Pulmonary artery endothelial cell (primary cell): ENCODE measurements at regions not wholly inside any gene's neighbourhood (a gene's known extent, or its start where the extent isn't known, plus 50 kb on each side); places are given as distances from the start of the nearest gene placed in this dataset.

ENCODE experiments used
- DNase-seq: peaks from one replicate; pipeline ENCODE4 v3.0.0-alpha.2; 2011; ENCODE audit warnings: low read depth, low spot score

DNA sequence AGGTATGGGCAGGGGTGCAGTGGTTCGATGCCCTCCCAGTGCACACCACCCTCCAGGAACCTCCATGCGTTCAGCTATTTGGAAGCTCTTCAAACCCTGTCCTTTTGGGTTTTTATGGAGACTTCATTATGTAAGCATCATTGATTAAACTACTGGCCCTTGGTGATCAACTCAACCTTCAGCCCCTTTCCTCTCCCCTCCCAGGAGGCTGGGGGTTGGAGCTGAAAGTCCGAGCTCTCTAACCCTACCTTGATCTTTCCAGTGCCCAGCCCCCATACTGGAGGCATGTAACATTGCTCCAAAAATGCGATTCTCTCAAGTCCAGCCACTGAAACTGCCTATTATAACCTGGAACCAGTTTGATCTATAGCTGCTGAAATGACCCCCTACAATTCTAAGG lies 188.1 kb downstream of the IPO8 start:
- no peak for DNase-seq

DNA sequence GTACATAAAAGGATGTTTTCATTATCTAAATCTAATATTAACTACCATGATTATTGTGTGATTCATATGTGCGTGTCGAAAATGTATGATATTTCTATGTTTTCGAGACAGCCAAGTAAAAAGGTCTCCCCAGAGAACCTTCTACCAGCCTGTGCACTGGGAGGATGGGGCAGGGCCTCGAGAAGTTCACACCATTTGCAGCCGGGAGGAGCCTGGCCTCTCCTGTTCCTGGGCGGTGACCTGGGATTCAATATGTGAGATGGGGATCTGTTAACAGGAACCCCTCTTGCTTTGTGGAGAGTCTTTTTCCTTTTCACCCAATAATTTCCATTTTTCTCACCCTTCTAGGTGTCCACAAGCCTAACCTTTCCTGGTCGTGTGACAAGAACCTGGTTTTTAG lies 189.3 kb downstream of the IPO8 start:
- no peak for DNase-seq

DNA sequence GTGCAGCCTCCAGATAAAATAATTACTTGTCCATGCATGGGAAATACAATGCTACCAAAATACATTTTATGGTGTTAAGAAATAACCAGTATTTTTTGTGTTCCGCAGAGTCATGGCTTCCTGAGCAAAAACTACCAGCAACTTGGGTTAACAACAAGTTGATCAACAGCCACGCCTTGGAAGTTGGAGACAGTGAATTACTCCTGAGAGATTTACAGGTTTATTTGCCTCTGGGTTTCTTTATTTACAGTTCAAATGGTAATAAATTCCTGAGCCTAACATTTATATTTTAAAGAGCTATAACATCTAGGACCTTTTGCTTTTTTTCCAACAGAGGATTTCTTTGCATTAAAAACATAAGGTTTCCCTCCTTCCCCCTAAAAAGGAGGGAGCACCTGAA lies 194.0 kb downstream of the IPO8 start:
- no peak for DNase-seq

DNA sequence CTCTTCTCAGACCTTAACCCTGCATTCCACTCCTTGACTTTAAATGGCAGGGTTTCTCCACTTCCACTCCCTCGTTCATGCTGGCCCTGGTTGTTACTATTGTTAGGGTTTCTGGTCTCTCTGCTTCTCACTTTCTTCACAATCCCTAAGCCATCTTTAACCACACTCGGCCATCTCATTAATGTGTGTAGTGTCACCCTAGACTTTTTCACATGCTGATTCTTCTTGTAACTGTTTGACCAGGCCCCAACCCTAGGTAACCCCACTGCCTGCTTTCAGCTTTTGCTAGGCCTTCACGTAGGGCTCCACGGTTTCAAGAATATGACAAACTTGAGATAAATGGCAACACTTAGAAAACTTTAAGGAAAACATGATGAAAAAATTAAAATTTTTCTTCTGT lies 195.1 kb downstream of the IPO8 start:
- DNase-seq, result no peak

DNA sequence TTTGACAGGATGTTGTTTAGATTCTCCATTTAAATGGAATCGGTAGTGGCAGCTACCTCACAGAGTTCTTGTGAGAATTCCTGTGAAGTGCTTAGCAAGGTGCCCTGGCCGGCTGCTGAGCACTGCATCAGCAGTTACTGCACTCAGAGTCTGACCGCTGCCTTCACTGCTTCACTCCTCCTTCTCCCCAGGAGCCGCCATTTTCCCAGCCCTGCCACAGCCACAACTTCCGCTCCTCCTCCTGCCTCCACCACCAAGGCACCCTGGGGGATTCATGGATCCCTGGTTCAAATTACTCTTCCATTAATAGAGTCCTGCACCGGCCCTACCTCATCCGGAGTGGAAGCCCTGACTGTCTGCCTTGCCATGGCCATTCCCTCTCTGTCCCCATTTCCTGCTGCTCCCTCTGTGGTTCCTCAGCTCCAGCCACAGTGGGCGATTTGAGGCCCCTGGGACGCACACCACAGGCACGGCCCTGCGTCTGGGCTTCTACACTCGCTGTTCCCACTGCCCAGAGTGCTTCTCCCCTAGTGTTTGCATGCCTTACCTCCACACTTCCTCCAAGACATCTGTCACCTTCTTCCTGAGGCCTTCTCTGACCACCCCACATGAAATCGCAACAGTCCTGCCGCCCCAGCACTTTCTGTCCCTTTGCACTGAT lies 210.3 kb downstream of the IPO8 start:
- no peak for DNase-seq

DNA sequence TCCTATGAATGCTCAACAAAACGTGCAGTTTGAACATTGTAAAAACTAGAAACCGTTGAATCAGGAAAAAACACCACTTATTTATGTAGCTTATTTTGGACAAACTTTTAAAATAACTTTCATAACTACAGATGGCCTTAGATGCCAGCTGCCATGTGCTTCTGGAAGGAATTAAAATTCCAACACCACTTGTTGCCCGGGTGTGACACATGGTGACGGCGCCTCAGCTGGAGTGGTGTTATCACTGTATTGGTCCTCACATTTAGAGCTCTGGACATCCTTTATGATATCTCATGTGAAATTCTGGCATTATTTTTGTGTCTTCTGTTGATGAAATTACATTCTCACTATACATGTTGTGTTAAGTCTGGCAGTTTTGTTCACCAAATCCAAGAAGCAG lies 211.0 kb downstream of the IPO8 start:
- DNase-seq, result no peak

DNA sequence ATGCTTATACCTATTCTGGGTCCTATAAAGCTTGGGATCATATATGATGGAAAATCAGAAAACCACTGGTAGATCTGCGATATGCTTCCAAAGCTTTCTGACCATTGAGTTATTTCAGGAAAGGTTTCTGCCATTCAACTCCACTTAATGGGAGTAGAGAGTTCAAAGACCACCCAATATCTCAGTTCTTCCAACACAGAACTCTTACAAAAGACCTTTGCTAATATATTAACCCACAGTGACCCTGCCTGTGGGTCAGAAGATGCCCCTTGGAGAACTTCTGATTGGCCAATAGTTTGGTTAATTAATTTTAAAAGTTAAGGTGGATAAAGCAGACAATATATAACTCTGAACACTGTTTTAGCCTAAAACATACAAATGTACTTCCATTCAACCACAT lies 213.0 kb downstream of the IPO8 start:
- no peak for DNase-seq

DNA sequence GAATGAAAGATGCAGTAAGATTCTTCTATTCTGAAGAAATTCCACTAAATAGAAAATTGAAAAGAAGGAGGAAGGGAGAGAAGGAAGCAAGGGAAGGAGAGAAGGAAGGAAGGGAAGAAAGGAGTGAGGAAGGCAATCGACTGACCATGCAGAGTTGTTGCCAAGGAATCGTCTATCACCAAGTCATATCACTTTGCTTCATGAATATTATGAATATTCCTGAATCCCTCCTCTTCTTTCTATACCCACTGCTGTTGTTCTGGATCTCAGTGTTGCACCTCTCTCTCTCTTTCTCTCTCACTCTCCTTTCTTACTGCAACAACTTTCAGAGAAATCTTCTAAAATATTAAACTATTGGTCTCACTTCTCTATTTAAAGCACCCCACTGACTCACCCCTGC lies 222.4 kb downstream of the IPO8 start:
- DNase-seq, result no peak

DNA sequence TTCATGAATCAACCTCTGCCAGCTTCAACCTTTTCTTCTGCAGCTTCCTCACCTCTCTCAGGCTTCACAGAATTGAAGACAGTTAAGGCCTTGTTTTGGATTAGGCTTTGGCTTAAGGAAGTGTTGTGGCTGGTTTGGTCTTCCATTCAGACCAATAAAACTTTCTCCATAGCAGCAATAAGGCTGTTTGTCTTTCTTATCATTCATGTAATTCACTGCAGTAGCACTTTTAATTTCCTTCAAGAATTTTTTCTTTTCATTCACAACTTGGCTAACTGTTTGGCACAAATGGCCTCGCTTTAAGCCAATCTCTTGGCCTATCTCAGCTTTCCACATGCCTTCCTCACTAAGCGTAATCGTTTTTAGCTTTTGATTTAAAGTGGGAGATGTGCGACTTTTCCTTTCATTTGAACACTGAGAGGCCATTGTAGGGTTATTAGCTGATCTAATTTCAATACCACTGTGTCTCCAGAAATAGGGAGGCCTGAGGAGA lies 229.5 kb downstream of the IPO8 start:
- no peak for DNase-seq

DNA sequence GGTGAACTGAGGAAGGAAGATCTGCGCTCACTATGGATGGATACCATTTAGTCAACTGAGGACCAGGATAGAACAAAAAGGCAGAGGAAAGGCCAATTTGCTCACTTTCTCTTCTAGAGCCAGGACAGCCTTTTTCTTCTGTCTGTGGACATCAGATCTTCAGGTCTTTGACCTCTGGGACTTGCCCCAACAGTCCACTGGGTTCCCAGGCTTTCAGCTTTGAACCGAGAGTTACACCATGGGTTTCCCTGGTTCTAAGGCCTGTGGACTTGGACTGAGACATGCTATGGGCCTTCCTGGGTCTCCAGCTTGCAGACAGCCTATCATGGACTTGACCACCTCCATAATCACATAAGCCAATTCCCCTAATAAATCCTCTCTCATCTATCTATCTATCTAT lies 232.0 kb downstream of the IPO8 start:
- no peak for DNase-seq

DNA sequence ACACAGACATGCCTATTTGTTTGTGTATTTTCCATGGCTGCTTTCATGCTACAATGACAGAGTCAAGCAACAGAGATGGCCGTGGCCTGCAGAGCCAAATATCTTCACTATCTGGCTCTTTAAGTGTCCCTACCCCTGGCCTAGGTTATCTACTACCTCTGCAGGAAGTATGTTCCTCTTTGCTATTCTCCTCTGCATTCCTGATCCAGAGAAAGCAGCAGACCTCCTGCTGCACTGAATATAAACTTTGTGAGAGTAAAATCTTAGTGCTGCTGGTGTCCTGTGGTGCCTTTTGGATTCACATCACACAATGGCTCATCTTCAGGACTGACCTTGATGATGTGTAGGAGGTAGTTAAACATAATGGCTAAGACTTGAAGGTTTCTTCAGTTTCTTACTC lies 233.4 kb downstream of the IPO8 start:
- DNase-seq, result no peak

DNA sequence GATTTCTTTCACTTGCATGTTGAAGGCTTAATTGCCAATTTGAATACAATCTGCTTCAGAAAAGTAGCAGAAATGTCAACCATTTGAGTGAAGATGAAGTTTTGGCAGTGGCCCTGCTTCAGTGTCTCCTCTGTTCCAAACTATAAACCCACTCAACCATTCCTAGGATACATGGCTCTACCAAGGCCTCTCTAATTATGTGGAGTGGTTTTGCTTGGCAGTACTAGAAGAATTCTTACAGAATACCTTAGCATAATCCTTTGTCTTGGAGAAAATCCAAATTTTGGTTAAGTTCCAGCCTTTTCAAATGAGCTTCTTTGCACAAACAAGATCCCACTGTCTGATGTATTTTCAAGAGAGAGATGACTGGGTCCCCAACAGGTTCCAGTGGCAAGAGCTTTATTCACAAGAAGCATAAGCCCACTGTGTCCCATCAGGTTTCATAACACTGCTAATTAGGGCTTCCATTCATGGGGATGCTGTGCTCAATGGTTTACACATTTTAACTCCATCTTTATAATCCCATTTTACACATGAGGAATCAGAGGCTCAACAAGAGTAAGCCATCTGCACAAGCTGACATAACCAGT lies 234.5 kb downstream of the IPO8 start:
- no peak for DNase-seq

DNA sequence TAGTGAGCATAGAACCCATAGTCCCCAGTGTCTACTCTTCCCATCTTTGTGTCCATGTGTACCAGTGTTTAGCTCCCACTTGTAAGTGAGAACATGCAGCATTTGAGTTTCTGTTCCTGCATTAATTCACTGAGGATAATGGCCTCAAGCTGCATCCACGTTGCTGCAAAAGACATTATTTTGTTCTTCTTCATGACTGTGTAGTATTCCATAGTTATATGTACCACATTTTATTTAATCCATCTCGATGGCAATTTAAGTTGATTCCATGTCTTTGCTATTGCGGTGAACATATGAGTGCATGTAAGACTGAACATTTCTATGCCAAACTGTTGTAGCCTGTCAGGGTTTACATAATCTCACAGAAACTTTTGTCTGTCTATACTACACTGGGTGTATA lies 237.2 kb downstream of the IPO8 start:
- no peak for DNase-seq

DNA sequence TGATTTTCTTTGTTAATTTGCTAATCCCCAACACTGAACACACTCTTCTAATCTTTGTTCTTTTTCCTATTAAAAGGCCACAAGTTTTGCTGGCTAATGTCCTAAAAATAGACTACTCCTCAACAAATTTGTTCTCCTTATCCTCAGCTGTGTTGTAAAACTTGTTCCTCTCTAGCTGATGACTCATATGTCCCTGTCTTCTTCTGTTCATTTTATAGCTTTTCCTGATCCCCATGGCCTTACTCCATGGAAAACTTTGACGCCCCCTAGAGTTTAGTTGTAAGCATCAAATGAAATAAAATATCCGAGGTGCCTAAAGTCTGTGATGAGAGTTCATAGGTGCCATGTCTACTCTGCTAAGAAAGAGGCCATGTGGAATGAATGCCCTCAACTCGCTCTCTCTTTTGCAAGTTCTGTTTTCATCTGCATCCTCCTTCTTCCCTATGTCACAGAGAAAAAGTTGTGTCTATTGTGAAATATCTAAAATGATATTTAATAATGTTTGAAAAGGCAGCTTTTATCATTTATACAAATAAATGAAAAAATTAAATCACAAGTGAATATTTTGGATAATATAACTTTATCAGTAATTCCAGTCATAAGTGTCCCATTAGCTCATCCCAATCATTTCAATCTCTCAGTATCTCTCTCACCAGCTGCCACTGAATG lies 237.9 kb downstream of the IPO8 start:
- peak; percentile 26 for DNase-seq

DNA sequence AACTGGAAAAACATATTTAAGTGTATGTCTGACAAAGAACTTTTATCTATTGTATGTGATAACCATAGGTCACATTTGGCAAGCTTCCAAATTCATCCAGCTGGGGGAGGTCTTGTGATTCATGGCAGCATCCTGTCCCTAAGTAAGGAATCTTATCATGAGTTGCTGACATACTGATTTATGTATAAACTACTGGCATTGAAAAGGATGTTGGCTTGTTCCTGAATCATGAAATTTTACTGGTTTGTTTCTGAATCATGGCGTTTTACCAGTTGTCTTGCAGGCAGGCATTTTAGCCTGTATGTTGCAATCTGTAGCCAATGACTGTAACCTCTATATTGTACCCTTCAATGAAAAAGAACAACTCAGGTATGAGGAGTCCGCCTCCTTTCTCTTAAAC lies 244.8 kb downstream of the IPO8 start:
- peak; percentile 22 for DNase-seq

DNA sequence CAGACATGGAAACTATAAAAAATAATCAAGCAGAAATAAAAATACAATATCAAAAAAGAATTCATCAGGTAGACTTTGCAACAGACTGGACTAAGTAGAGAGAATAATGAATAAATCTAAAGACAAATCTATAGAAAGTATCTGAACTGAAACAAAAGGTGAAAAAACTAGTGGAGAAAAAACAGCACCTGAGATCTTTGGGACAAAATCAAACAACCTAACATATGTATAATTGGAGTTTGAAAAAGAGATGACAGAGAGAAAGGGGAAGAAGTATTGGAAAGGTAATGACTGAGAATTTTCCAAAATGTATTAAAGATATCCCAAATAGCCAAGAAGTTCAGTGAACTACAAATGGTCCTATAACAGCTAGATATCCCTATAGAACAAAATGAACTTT lies 245.4 kb downstream of the IPO8 start:
- no peak for DNase-seq

DNA sequence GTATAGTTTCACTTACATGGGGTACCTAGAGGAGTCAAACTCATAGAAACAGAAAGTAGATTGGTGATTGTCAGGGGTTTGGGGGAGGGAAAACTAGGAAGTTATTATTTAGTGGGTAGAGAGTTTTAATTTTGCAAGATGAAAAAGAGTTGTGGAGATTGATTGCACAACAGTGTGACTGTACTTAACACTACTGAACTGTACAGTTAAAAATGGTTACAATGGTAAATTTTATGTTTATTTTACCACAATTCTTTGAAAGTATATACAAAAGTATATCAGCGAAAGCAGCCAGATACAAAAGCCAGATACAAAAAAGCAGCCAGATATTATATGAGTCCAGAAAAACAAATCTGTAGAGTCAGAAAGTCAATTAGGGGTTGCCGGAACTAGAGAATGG lies 247.6 kb downstream of the IPO8 start:
- DNase-seq, result no peak

DNA sequence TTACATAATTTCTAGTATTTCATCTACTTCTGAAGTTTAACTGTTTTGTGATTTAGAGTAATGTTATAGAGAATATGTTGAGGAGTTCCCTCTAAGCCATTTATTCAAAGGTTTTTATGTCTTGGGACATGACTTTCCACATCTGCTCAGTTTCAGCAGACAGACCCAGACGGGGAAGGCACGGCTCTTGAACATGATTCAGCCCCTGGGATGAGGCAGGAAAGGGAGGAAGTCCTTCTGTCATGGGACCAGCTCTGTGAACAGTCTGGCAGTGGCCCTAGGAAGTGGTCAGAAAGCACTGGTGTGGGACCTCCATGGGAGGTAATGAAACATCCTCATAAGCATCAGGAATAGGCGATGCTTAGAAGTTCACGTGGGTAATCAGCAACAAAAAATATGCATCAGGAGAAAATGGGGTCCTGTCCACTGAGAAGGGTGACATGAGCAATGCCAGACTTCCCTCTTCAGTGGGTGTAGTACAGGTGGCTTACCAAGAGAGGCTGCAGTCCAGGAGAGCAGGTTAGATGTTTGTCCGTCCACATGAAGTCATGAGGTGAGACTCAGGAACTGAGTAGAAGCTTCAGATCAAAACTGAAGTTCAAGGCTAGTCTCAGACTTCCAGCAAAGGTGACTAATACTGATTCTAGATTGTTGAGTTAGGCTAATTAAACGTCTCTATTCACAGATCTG lies 248.5 kb downstream of the IPO8 start:
- DNase-seq, result no peak

DNA sequence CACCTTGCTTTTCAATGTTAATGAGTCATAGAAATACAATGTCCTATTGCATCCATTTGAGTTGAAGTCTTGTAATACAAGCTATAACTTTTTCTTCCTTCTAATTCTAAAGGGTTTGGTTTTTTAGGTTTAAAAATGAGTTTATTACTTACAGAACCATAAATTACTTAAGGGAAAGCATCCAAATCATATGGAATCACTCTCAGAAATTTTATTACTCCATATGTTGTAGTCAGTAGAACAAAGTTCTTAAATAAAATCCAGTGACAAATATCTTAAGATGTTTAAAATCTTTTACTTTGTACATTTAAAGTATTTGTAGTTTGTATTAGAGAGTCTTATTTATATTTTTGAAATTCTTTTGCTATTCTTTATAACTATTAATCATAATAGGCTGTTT lies 253.2 kb downstream of the IPO8 start:
- DNase-seq, result no peak

DNA sequence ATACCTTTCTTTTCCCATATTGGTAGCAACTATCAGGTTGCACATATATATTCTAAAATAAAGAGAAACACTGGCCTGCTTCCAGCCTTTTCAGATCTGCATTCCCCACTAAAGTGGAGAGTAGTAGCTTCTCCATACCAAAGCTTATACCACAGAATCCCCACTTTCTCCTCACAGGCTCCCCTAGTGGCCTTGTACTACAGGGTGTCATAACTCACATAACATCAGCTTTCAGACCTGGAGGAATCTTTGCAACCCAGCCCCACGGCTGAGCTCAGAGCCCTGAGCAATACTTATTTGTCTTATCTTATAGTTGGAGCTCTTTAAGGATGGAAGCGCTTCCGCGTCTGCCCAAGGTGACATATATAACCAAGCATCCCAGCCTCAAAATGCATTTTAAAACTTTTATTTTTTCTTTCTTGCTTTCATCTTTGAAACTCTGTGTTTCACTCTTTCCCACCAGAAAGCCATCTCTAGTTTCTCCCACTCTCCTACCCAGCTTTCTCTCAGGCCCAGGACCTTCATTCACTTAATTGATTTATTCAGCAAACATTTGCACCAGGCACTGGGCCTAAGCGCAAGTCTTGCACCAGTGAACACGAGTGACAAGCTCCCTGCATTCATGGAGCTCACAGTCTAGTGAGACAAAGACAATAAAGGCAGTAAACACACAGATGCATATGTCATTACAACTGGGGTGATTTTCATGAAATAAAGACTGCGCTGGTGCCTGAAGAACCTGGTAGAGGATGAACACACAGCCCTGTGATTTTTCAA lies 254.7 kb downstream of the IPO8 start:
- DNase-seq, result no peak

DNA sequence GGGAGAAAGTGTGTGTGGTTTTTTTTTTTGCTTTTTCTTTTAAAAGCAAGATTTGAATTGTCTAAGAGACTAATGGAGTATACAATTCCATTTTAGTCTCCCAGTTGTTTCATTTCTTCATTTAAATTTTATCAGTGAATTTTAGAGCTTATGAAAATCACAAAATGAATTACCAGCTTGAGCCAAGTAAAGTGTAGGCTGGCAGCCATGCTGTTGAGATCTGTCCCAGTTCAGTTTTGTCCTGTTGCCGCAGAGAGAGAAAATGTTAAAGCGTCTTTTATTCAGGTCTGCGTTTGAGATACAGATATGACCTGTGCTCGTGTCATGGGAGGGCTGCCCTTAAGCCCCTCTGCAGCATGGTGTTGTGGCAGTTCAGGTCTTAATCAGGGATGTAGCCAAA lies 256.5 kb downstream of the IPO8 start:
- no peak for DNase-seq

DNA sequence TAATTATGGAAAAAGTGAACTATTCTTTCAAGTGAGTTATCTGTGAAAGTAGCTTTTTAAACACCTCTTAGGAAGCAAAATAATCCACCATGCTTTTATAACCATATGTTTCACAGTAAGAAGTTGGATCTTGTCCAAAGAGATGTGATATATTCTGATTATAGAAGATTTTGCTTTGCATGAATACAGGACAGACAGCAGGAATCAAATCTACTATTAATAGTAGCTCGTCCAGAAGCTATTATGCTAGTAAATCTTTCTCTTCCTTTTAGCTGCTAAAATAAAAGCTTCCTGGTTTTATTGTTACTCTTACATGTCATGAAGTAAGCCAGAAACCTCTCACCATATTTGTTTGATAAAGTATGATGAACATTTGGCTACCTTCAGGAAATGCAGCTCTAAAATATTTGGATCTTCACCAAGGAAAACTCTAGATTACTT lies 257.0 kb downstream of the IPO8 start:
- no peak for DNase-seq
